Inflammatory macrophage treated with lipopolysaccharide for 4 hours (primary cell): ENCODE measurements at regions not wholly inside any gene's neighbourhood (a gene's known extent, or its start where the extent isn't known, plus 50 kb on each side); places are given as distances from the start of the nearest gene placed in this dataset.
"Not testable (repeated sequence)": the region's sequence is repeated elsewhere in the genome, so short reads cannot be mapped to it uniquely, and the experiment has no call there.

Source experiments
- DNase-seq: peaks from one replicate; pipeline ENCODE4 v3.0.0-alpha.2; 2020

DNA sequence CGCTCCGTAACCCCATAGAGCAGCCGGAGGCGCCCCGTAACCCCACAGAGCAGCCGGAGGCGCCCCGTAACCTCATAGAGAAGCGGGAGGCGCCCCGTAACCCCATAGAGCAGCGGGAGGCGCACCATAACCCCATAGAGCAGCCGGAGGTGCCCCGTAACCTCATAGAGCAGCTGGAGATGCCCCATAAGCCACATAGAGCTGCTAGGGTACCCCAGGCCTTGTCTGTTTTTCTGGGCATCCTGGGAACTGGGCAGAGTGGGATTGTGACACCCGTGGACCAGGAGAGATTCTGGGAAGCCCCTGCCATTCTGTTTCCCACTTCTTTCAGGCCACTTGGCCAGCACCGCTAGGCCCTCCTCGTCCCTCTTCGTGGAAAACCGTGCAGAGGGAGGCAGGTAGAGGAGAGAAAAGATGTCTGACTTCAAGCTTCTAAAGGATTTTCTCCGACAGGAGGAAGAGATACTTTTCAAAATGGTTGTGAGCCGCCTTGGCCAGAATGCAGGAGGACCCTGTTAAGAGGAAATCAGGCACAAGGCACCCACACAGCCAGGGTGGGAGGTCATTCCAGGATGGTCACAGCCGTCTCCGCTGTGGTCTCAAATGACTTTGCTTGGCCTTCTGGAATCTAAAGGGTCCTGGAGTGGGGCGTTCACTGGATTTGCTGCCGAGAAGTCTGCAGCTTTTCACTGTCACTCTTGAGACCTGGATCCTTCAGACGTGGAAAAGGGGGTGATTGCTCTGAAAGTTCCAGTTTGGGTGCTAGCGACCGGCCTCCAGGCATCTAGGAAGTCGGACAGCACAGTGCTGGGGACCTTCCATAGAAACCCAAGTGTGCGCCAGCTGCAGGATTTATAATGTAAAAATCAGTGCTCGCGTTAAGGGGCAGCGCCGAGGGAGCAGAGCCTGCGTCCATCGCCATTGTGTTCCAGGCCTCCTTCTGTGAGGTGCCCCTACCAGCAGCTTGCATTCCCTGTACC, 178.3 kb upstream of the ZNF469 start:
- DNase-seq = not testable (repeated sequence)

DNA sequence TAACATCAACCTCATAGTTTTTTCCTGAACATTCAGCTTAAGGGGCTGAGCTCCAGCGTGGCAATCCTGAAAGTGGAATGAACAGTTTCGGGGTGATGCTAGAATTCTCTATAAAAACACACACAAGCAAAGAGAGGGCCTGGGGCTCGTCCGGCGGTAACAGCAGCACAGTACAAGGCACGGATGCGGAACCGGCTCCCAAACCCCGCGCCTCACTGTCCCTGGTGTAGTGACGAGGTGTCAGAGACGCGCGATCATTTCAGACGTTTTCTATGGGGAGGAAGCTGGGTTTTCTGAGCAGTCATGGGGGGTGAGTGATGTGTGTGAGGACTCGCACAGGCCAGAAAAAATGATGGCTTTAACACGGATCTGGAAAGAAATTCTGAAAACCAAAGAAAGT, 177.3 kb upstream of the ZNF469 start:
- not testable (repeated sequence) for DNase-seq

DNA sequence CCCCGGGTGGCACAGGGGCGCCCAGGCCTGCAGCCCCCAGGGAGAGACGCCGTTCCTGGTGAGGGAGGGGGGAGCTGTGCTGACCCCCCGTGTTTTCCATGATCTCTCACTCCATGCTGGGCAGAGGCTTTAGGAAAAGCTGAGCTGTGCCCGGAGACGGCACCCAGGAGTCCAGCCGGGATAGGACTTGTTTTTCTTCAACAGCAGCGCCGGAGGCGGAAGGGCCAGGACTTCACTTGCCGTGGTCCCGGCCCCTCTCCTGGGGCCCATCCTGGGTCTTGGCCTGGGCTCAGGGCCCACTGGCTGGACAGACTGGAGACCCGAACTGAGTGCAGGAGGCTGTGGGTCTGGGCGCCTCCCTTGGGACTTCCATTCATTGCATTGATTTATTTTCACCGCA, 176.8 kb upstream of the ZNF469 start:
- DNase-seq = not testable (repeated sequence)

DNA sequence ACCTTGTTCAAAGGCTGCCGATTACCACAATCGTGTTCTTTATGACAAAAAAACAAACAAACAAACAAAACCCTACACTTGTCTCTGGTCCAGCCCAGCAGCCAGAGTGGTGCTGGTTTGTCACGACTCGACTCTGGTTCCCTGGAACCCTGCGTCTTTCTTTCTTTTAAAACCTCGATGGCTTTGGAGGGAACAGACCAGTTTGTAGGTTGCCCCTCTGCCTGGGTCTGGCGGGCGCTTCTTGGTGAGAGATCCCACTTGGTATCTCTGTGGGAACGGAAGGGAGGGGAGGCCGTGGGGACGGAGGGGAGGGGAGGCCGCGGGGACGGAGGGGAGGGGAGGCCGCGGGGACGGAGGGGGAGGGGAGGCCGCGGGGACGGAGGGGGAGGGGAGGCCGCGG, 176.2 kb upstream of the ZNF469 start:
- not testable (repeated sequence) for DNase-seq

DNA sequence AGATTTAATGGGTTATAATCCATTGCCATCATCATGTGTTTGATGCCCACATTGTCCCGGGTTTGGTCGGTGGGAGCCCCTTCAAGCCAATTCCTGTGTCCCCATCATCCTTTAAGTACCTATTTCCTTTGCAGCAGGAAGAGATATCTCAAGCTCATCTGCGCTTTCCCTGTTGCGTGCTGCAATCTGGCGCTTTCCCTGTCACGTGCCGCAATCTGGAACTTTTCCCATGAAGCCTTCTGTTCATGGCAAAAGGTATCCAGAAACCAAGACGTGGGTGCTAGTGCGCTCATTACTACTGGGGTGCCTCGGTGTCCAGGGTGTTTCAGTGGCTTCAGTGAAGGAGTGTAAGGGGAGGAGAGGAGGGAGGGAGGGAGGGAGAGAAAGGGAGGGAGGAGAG, 174.6 kb upstream of the ZNF469 start:
- DNase-seq = no peak

DNA sequence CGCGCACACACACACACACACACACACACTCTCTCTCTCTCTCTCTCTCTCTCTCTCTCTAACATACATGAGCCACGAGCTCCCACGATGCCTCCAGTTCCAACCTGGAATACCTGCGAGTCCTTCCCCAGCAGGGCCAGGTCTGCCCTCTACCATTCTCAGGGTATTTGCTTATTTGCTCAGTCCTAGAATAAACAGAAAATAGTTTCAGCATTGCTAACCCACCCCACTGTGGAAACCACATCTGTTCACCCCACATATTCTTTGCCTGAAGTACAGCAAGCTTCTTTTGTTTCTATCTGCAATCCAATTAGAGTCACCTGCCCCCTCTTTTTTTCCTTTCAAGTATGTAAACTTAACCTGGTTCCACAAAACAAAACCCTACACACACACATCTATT, 174.0 kb upstream of the ZNF469 start:
- not testable (repeated sequence) for DNase-seq

DNA sequence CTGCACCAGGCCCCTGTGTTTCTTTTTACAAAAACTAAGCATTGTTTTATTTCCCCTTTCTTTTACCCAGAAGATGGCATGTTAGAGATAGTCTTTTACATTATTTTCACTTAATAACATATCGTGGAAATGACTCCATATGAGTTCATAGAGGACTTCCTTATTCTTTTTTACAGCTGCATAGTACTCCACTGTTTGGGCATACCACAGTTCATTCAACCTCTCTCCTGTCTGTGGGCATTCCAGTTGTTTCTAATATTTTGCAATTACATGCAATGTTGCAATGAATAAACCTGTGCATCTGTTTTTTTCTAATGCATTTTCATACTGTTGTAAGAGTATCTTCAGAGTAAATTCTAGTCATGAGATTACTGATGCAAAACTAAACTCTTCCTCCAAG, 173.2 kb upstream of the ZNF469 start:
- not testable (repeated sequence) for DNase-seq

DNA sequence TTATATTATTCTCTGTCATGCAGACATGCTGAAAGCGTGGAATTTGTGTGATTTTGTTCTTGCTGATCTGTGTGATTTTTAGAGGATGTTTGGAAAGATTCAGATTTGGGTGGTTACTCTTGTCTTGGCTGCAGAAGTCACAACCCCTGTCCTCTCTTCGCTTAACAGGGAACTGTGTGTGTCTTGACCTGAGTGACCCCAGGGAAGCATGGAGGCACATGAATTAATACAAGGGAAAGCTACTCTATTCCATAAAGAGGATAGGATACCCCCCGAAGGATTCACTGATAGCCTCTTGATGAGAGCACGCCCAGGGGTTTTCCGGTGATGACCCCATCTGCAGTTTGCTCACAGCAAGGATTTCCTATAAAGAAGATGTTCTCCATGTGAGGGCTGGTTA, 168.8 kb upstream of the ZNF469 start:
- DNase-seq = not testable (repeated sequence)

DNA sequence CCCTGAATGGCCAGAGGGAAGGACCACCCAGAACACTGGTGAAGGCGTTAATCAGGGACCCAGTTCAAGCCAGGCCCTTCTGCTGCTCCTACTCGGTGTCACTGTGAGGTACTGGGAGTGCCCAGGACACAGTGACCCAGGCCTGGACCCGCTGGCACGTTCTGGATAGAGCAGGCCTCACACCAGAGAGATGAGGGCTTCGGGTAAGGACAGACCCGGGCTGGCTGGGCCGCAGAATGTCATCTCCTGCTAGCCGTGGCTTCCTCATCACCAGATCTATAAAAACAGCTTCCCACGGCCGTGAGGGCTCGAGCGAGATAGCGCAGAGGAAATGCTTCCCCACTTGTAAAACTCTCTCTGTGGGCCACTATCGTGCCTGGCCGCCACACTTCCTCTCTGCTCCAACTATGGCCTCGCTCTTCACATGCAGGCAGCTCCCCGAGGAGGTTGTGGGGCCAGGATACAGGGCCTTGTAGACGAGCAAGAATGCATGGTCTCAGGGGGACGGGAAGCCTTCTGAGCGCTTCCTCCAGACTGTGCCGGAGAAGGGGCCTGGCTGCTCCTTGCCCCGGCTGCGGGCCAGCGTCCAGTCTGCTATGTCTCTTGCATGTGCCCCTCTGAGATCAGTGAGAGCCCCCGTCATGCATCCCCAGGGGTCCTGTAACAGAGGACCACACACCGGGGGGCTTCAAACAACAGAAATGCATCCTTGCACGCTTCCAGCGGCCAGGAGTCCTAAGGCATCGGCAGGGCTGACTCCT, 161.6 kb upstream of the ZNF469 start:
- not testable (repeated sequence) for DNase-seq

DNA sequence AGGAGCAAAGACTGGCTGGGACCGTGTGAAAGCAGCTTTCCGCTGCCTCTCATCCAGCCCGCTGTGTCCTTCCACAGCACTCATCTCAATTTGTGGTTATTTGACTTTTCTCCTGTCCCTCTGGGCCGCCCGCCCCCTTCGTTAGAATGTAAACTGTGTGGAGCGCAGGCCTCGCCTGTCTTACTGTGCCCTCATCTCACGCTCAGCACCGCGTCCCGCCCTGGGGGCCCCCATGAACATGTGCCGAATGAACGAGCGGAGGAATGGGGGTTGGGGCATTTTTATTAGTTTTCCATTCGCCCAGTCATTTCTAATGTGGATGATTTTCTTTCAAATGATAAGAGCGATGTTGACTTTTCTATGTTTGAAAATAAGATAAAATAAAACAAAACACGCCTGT, 159.1 kb upstream of the ZNF469 start:
- DNase-seq = not testable (repeated sequence)

DNA sequence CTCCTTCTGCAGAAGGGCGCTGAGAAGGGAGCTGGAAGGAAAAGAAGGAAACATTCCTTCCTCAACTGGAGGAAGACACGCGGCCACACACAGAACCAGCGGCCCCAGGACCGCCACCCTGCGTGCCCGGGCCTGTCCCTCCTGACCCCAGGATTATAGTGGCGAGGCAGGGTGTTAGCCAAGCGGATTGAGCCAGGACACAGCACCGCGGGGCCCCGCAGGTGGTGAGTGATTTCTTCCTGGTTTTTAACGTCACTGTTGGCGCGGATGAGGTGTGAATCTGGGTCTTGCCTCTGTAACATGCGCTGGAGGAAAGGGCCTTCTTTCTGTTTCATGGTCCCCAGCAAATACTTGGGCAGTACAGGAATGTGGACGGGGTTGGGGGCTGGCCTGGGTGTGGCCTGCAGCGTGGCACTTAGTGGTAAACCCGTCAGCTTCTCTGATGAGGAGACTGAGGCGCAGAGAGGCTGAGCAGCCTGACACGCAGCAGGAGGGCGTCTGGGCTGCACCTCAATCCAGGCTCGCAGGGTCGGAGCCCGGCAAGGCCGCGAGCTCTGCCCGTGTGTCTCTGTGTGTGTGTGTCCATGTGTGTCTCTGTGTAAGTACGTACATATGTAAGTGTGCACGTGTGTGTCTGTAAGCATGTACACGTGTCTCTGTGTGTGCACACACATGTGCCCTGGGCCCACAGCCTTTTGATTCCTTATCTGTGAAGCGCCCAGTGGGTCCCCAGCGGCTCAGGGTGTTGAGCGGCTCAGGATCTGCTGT, 158.4 kb upstream of the ZNF469 start:
- not testable (repeated sequence) for DNase-seq

DNA sequence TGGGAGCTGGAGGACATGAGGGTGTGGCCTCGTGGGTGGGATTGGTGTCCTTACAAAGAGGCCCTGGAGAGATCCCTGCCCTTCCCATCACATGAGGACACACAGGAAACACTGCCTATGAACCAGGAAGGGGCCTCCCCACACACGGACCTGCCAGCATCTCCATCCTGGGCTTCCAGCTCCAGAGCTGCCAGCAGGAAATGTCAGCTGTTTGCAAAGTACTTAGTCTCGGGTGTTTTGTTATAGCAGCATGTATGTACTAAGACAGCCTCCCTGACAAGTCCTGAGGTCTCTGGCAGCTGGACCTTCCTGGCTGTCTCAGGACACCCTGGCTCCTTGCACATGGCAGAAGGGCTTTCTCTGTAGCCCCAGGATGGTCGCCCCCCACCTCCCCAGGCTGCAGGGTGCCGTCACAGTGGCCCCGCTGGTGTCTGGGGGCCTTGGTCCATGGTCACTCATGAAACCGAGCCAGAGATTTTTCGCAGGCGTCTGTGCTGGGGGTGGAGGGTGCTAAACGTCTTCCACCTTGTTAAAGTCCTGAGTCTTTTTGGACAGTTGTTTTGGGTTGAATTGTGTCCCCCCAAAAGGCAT, 157.0 kb upstream of the ZNF469 start:
- not testable (repeated sequence) for DNase-seq

DNA sequence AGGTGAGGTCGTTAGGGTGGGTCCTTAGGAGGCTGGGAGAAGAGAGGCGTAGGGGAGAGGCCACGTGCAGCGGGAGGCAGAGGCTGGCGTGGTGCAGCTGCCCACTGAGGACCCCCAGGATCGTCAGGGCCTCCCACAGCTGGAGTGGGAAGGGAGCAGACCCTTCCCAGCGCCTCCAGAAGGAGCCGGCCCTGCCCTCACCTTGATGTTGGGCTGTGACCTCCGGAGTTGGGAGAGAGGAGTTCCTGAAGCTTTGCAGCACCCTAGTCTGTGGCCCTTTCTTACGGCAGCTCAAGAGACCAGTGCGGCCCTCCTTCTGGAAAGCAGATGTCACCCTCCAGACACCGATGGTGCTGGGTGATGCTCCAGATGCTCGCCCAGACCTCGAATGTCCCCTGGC, 156.5 kb upstream of the ZNF469 start:
- not testable (repeated sequence) for DNase-seq

DNA sequence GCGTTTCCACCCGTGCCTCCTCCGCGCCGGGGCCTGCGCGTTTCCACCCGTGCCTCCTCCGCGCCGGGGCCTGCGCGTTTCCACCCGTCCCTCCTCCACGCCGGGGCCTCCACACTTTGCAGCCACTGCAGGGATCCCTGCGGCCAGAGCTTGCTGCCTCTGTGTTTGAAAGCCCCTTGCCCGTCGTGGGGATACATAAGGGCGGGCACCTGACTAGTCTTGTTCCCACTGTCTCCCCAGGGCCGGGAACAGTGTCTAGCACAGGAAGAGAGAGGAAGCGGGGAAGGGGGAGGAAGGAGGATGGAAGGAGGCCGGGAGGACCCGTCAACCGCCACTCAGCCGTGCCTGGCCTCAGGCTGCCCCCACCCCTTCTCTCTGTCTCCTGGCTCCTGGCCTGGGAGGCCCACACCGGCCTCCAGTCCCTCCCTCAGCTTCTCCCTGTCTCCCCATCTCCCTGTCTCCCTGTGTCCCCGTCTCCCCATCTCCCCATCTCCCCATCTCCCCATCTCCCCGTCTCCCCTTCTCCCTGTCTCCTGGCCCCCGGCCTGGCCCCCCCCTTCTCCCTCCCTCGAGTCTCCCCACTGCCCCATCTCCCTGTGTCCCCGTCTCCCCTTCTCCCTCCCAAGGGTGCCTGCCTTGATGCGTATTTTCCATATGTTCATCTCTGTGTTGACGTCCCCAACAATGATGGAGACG, 155.6 kb upstream of the ZNF469 start:
- not testable (repeated sequence) for DNase-seq

DNA sequence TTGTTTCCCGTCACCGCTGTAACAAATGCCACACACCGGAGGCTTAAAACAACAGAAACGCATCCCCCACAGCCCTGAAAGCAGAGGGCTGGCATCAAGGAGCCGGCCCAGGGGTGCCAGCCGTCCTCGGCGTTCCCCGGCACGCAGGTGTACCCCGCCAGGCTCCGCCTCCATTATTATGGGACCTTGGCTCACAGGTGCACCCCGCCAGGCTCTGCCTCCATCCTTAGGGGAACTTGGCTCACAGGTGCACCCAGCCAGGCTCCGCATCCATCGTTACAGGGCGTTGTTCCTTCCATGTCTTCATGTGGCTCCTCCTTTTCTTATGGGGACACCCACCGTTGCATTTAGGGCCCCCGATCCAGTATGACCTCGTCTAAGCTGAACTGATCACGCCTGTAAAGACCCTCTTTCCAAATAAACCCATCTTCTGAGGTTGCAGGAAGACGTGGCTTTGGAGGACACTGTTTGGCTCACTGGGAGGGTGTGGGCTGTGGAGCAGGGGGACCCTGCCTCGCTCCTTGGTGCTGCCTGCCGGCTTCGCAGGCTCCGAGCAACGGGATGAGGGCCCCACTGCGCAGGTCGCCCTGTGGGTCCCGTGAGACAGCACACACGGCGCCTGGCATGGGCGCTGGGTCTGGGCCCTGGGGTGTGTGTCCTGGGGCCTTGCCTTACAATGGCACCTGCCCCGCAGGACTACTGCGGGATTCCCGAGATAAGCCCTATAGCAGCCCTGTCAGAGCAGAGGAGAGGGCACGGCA, 154.9 kb upstream of the ZNF469 start:
- DNase-seq = not testable (repeated sequence)

DNA sequence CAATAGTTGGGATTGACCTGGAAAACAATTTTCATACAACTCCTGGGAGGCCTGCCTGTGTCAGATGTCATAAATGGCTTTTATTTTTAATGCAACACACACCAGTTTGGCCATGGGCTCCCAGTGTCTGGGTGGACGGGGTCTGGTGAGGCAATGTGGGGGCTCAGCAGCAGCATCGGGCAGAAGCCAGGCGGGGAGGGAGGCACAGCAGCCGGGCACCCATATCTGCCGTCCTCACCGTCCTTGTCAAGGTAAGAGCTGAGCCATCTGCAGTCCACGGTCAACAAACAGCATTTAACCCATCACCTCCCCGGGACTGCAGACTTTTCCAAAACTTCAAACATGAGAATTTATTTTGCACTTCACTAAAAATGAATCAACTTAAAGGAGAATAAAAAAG, 154.0 kb upstream of the ZNF469 start:
- DNase-seq = not testable (repeated sequence)

DNA sequence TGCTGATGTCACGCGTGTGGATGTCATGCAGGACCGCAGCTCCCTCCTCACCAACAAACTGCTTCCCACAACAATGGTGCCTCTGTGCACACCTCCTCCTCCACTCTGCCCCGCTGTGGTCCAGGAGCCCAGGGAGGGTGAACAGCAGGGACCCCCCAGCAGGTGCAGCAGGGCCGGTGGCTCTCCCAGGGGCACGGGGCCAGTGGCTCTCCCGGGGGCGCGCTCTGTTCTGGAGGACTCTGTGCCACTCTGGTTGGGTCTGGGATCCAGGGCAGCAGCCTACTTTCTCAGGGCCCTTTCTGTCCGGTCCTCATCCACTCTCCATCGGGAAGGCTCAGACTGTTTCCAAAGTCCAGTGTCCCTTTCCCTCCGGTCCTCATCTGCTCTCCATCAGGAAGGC, 153.0 kb upstream of the ZNF469 start:
- not testable (repeated sequence) for DNase-seq

DNA sequence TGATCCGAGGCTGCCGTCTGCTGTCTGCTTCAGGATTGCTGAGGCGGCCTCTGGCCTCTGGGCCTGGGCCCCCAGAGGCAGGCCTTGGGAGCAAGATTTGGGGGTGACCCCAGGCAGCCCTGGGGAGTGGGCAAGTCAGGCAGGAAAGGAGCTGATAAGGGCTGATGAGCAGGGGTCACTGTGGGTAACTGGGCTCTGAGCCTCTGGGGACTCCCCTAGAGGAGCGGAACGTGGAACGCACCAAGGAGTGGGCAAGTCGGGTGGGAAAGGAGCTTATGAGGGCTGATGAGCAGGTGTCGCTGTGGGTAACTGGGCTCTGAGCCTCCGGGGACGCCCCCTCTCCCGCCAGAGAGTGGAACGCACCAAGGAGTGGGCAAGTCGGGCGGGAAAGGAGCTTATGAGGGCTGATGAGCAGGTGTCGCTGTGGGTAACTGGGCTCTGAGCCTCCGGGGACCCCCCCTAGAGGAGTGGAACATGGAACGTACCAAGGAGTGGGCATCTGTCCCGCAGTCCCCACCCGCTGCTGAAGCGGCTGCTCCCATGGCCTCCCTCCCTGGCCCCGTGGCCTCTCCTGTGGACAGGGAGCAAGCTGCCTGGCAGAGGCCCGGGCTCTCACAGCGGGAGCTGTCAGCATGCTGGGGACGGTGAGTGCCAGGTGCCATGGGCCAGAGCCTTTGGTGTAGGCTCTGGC, 152.3 kb upstream of the ZNF469 start:
- DNase-seq = not testable (repeated sequence)

DNA sequence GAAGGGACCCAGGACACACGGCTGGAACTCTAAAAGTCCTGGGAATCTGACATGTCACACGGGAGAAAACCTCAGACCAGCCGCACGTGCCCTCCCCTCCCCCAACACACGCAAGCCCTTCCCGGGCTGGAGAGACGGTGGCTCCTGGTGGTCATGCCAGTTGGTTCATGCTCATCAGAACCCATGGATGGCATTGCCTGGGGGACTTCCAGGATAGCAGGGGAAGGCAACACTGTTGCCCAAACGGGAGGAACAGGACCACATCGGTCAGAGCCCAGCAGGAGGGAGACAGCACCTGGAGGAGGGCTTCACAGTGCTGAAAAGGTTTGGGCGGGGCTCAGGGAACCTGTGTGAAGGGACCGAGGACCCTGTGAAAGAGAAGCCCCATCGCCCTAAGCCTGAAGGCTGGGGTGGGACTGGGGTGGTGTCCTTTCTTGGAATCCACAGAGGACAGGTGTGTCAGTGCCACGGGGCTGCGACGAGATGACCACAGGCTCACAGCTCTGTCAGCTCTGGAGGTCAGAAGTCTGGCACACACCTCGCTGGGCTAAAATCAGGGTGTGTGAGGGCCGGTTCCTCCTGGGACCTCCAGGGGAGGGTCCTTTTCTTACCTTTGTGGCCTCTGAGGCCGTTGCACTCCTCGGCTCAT, 151.7 kb upstream of the ZNF469 start:
- DNase-seq = not testable (repeated sequence)

DNA sequence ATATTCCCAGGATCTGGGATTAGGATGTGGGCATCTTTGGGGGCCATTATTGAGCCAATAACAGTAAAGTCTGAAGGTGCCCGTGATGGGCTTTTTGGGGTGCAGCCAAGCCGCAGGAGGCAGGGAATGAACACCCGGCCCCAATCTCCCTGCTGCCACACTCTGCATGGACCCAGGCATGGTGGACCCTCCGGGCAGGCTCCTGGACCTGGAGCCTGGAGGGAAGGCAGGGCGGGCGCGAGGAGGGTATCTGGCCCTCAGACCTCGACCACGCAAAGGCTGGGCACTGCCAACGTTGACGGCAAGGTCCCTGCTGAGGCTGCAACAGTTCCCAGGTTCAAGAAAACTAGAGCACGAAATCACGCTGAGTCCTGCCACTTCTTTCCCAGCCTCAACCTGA, 150.9 kb upstream of the ZNF469 start:
- not testable (repeated sequence) for DNase-seq
